IMR-90 (cell line): ENCODE measurements at regions not wholly inside any gene's neighbourhood (a gene's known extent, or its start where the extent isn't known, plus 50 kb on each side); places are given as distances from the start of the nearest gene placed in this dataset.

Source experiments
- ATAC-seq: fragments of 200-7000 bp; cut with Tn5 transposase; 2 replicates; pipeline ENCODE4 v1.9.1; 2020; ENCODE audit warnings: low read depth, mild to moderate bottlenecking, moderate library complexity
- BruUV-seq: library from RNA; stranded (reverse); fragments of 400-500 nt; replicated peaks from 2 replicates; lab custom pipeline; 2021; lab: Mats Ljungman, UMichigan
- CTCF ChIA-PET: fragments of 300-600 bp; formaldehyde crosslinking; extraction: SDS; loops from one replicate; lab custom pipeline; 2021; ENCODE audit warnings: antibody characterized with exemption; lab: Yijun Ruan, JAX
- POLR2A ChIA-PET: fragments of 300-600 bp; sonication (Branson Sonifier 250); formaldehyde crosslinking; loops from one replicate; lab custom pipeline; 2022; ENCODE audit warnings: antibody characterized with exemption; ENCODE audit not compliant: unreplicated experiment; lab: Charles Lee
- DNase-seq: peaks from one replicate; pipeline ENCODE4 v3.0.0; 2013
- H2AFZ ChIP-seq: replicated peaks from 2 replicates; pipeline ENCODE3; 2013; ENCODE audit warnings: low read length, mild to moderate bottlenecking; ENCODE audit not compliant: poor library complexity
- H2AK5ac ChIP-seq: 2 replicates; pipeline ENCODE4 v1.6.1; 2013; ENCODE audit warnings: low read depth, low read length, inconsistent platforms
- H2AK9ac ChIP-seq: replicated peaks from 2 replicates; pipeline ENCODE3; 2013; ENCODE audit warnings: mild to moderate bottlenecking, low read depth, low read length, moderate library complexity; ENCODE audit not compliant: poor library complexity
- H2BK120ac ChIP-seq: 2 replicates; pipeline ENCODE4 v1.6.1; 2013; ENCODE audit warnings: low read depth, low read length, inconsistent platforms
- H2BK15ac ChIP-seq: 3 replicates; pipeline ENCODE4 v1.6.1; 2013; ENCODE audit warnings: low read depth, low read length, inconsistent platforms
- H2BK20ac ChIP-seq: 2 replicates; pipeline ENCODE4 v1.6.1; 2013; ENCODE audit warnings: low read depth, mild to moderate bottlenecking, inconsistent platforms, low read length, moderate library complexity
- H2BK5ac ChIP-seq: 2 replicates; pipeline ENCODE4 v1.6.1; 2013; ENCODE audit warnings: mild to moderate bottlenecking, low read depth, low read length, inconsistent platforms; ENCODE audit not compliant: poor library complexity, severe bottlenecking
- H3K14ac ChIP-seq: replicated peaks from 2 replicates; pipeline ENCODE4 v1.6.1; 2013; ENCODE audit warnings: low read depth, low read length, inconsistent platforms
- H3K18ac ChIP-seq: 2 replicates; pipeline ENCODE4 v1.6.1; 2013; ENCODE audit warnings: low read depth, low read length, control low read depth
- H3K23ac ChIP-seq: 2 replicates; pipeline ENCODE4 v1.6.1; 2013; ENCODE audit warnings: low read depth, low read length, inconsistent platforms
- H3K27ac ChIP-seq: 2 replicates; pipeline ENCODE4 v1.5.1; 2013; ENCODE audit warnings: mild to moderate bottlenecking, control low read depth, low read length; ENCODE audit not compliant: insufficient read depth
- H3K27me3 ChIP-seq: 2 replicates; pipeline ENCODE4 v1.6.1; 2013; ENCODE audit warnings: low read length; ENCODE audit not compliant: control insufficient read depth, insufficient read depth
- H3K36me3 ChIP-seq: 2 replicates; pipeline ENCODE4 v1.6.1; 2013; ENCODE audit warnings: low read length, mixed read lengths; ENCODE audit not compliant: control insufficient read depth, insufficient read depth
- H3K4ac ChIP-seq: 2 replicates; pipeline ENCODE4 v1.6.1; 2013; ENCODE audit warnings: low read depth, low read length, inconsistent platforms
- H3K4me1 ChIP-seq: 2 replicates; pipeline ENCODE4 v1.6.1; 2013; ENCODE audit warnings: low read length, mixed read lengths; ENCODE audit not compliant: control insufficient read depth, insufficient read depth
- H3K4me2 ChIP-seq: 2 replicates; pipeline ENCODE4 v1.6.1; 2013; ENCODE audit warnings: low read depth, mild to moderate bottlenecking, control low read depth, low read length, moderate library complexity
- H3K4me3 ChIP-seq: 2 replicates; pipeline ENCODE4 v1.5.1; 2013; ENCODE audit warnings: low read depth, mild to moderate bottlenecking, control low read depth, low read length, moderate library complexity; ENCODE audit not compliant: insufficient read depth
- H3K56ac ChIP-seq: 2 replicates; pipeline ENCODE4 v1.6.1; 2013; ENCODE audit warnings: low read length, inconsistent platforms; ENCODE audit not compliant: insufficient read depth; ENCODE audit errors: extremely low read depth
- H3K79me1 ChIP-seq, 2 experiments: 2 replicates each; pipeline ENCODE4 v1.6.1; 2013; ENCODE audit warnings: low read length in 2 of 2, inconsistent platforms in 1 of 2, low read depth in 1 of 2
- H3K9ac ChIP-seq: 2 replicates; pipeline ENCODE4 v1.6.1; 2013; ENCODE audit warnings: low read depth, low read length, control low read depth
- H3K9me1 ChIP-seq: 2 replicates; pipeline ENCODE4 v1.6.1; 2013; ENCODE audit warnings: low read length, inconsistent platforms; ENCODE audit not compliant: insufficient read depth
- H3K9me3 ChIP-seq: 2 replicates; pipeline ENCODE4 v1.6.1; 2013; ENCODE audit warnings: low read length; ENCODE audit not compliant: control insufficient read depth, insufficient read depth
- H4K20me1 ChIP-seq: 2 replicates; pipeline ENCODE4 v1.6.1; 2013; ENCODE audit warnings: low read length, inconsistent platforms; ENCODE audit not compliant: insufficient read depth
- H4K5ac ChIP-seq: 2 replicates; pipeline ENCODE4 v1.6.1; 2013; ENCODE audit warnings: mild to moderate bottlenecking, low read depth, low read length, control low read depth
- H4K8ac ChIP-seq, 2 experiments: 2 replicates each; pipeline ENCODE4 v1.6.1; 2013; ENCODE audit warnings: low read depth in 2 of 2, low read length in 2 of 2, control low read depth in 1 of 2, inconsistent platforms in 1 of 2
- H4K91ac ChIP-seq: 2 replicates; pipeline ENCODE4 v1.6.1; 2013; ENCODE audit warnings: low read depth, low read length, inconsistent platforms; ENCODE audit not compliant: insufficient read depth
- CHD1 ChIP-seq: IDR thresholded peaks from 2 replicates; pipeline ENCODE4 v1.6.1; 2012; ENCODE audit warnings: low read depth, low read length, improper control_type of control experiment
- MAFK ChIP-seq: IDR thresholded peaks from 2 replicates; pipeline ENCODE4 v1.6.1; 2012; ENCODE audit warnings: low read depth, low read length, improper control_type of control experiment
- NFE2L2 ChIP-seq: fragments of 150-350 bp; IDR thresholded peaks from 2 replicates; pipeline ENCODE4 v1.6.1; 2016; ENCODE audit warnings: low read depth, mild to moderate bottlenecking, low read length
- POLR2A ChIP-seq: IDR thresholded peaks from 2 replicates; pipeline ENCODE4 v1.6.1; 2012; ENCODE audit warnings: mild to moderate bottlenecking, low read depth, low read length
- RCOR1 ChIP-seq: IDR thresholded peaks from 2 replicates; pipeline ENCODE4 v1.6.1; 2012; ENCODE audit warnings: mild to moderate bottlenecking, low read length, improper control_type of control experiment; ENCODE audit not compliant: insufficient replicate concordance
- WGBS, 2 experiments: methylation state at CpG; one replicate each; pipeline versions ENCODE4 v1.1.5 to v1.1.7; 2013; ENCODE audit warnings: missing lambda C conversion rate in 2 of 2; ENCODE audit not compliant: insufficient read length in 1 of 2; ENCODE audit errors: extremely low coverage in 2 of 2; 5-methylcytosine and 5-hydroxymethylcytosine counted together
- dilution Hi-C: fragments of 300-500 bp; cut with HindIII; formaldehyde crosslinking; loops from one replicate; pipeline ENCODE4 v1.14.3; 2018; ENCODE audit warnings: low sequenced_read_pairs; ENCODE audit not compliant: unreplicated experiment
- in situ Hi-C: fragments of 300-500 bp; cut with MboI; formaldehyde crosslinking; loops from 3 replicates; pipeline ENCODE4 v1.14.3; 2019; ENCODE audit warnings: low sequenced_read_pairs, inconsistent platforms, mixed read lengths
- intact Hi-C: fragments of 100-400 bp; cut with micrococcal nuclease; formaldehyde crosslinking; loops from 2 replicates; pipeline ENCODE4 v1.10.0; 2022
- TF ChIP-seq, protein P1 (sequence below): fragments of 150-350 bp; IDR thresholded peaks from 2 replicates; pipeline ENCODE4 v1.6.1; 2016; ENCODE audit warnings: low read depth, mild to moderate bottlenecking, low read length, moderate library complexity, borderline replicate concordance

DNA sequence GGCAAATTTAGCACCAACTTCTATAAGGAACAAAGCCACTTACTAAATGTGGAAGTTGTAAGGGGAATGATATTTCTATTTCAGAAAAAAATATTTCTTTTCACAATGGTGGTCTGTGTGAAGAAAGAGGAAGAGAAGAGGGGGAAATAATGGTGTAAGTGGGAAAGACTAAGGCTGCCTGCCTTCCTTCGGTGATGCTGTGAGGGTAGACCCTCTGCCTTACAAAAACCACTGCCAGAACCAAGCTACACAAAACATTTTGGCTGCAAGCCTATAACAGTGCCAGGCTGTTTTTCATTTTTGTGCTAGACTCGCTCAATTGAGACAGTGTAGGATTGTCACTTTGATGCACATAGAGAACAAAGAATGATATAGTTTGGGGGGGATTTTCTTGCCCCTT is 286.6 kb downstream of the ZEB2 start:
- POLR2A ChIA-PET = no interaction called here
- Histone ChIP-seq H3K4me3 (no peak overlapping the region), H3K27ac (no peak overlapping the region), H4K5ac (no peak overlapping the region), H2AFZ (no peak overlapping the region), H4K8ac (no peak overlapping the region), H3K4me2 (no peak overlapping the region), H2BK15ac (no peak overlapping the region), H3K14ac (no peak overlapping the region), H3K9me1 (peaks cover 4% of the 10 kb centered on the region; the same call in 1 of the 2 replicates), H3K79me1 (0 out of 4 replicates have a peak, but pooled peaks cover 0 to 4% of the 10 kb centered on the region in 2 experiments), H2BK20ac (no peak overlapping the region), H3K56ac (no peak overlapping the region), H3K18ac (no peak overlapping the region), H3K9ac (no peak overlapping the region), H3K36me3 (no peaks in the 10 kb centered on the region), H3K27me3 (no peaks in the 10 kb centered on the region), H2AK9ac (no peak overlapping the region), H4K91ac (no peak overlapping the region), H2BK5ac (no peak overlapping the region), H2BK120ac (no peak overlapping the region), H3K23ac (no peak overlapping the region), H3K4ac (no peak overlapping the region), H3K9me3 (no peaks in the 10 kb centered on the region), H2AK5ac (no peak overlapping the region), H4K20me1 (no peaks in the 10 kb centered on the region), H3K4me1 (peaks cover 3% of the 10 kb centered on the region; the same call in 1 of the 2 replicates)
- DNase-seq (no peak), ATAC-seq (no peak)
- in situ Hi-C loops (no loop called here), intact Hi-C loops (no loop called here), dilution Hi-C loops (no loop called here)
- TF ChIP-seq NFE2L2 = no peak
- TF ChIP-seq, protein P1, sequence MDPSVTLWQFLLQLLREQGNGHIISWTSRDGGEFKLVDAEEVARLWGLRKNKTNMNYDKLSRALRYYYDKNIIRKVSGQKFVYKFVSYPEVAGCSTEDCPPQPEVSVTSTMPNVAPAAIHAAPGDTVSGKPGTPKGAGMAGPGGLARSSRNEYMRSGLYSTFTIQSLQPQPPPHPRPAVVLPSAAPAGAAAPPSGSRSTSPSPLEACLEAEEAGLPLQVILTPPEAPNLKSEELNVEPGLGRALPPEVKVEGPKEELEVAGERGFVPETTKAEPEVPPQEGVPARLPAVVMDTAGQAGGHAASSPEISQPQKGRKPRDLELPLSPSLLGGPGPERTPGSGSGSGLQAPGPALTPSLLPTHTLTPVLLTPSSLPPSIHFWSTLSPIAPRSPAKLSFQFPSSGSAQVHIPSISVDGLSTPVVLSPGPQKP = no peak
- no peak for TF ChIP-seq POLR2A
- TF ChIP-seq RCOR1 = no peak
- TF ChIP-seq MAFK = no peak
- TF ChIP-seq CHD1 = no peak
- WGBS, 2 experiments = no CpG with 5 or more reads among the region's 2 CpGs
- CTCF ChIA-PET = no interaction called here
- BruUV-seq = no TSS peak
